B cell (primary cell): ENCODE measurements at regions not wholly inside any gene's neighbourhood (a gene's known extent, or its start where the extent isn't known, plus 50 kb on each side); places are given as distances from the start of the nearest gene placed in this dataset.

Experiments
- ATAC-seq: fragments of 200-7000 bp; cut with Tn5 transposase; one replicate; pipeline ENCODE4 v1.10.0; 2021; ENCODE audit warnings: low read depth, mild to moderate bottlenecking, moderate number of reproducible peaks, moderate library complexity
- CTCF ChIA-PET: fragments of 350-600 bp; sonication (Branson Sonifier 250); formaldehyde crosslinking; loops from one replicate; lab custom pipeline; 2021; ENCODE audit warnings: antibody characterized with exemption, inconsistent platforms; lab: Charles Lee
- POLR2A ChIA-PET: fragments of 350-600 bp; sonication (Branson Sonifier 250); formaldehyde crosslinking; loops from one replicate; lab custom pipeline; 2021; ENCODE audit warnings: antibody characterized with exemption; lab: Charles Lee
- DNase-seq: peaks from one replicate; pipeline ENCODE4 v3.0.0; 2013
- H2AFZ ChIP-seq: 2 replicates; pipeline ENCODE4 v1.6.1; 2012; ENCODE audit warnings: mild to moderate bottlenecking, low read depth, low read length; ENCODE audit not compliant: insufficient read depth, poor library complexity, severe bottlenecking
- H3K27ac ChIP-seq, 2 donors: 1 replicate in 1 of 2; 2 replicates in 1 of 2; pipeline ENCODE4 v1.5.1; 2012 to 2013; ENCODE audit warnings: low read length in 2 of 2, mild to moderate bottlenecking in 2 of 2, moderate library complexity in 1 of 2
- H3K27me3 ChIP-seq, 4 experiments: fragments of 200-600 bp in 1 of 4; sonication (generic) in 1 of 4; replicated peaks in 1 of 4; 1 replicate in 2 of 4; 2 replicates in 2 of 4; pipeline versions ENCODE4 v1.6.1 to v1.7.0; 2013 to 2016; ENCODE audit warnings: low read length in 3 of 4, mild to moderate bottlenecking in 2 of 4, mixed read lengths in 1 of 4, moderate library complexity in 1 of 4; ENCODE audit not compliant: insufficient read depth in 4 of 4, control insufficient read depth in 3 of 4; ENCODE audit errors: control extremely low read depth in 1 of 4
- H3K36me3 ChIP-seq, 2 experiments: replicated peaks in 1 of 2; 1 replicate in 1 of 2; 2 replicates in 1 of 2; pipeline versions ENCODE4 v1.6.1 to v1.7.1; 2013; ENCODE audit warnings: low read length in 1 of 2; ENCODE audit not compliant: insufficient read depth in 2 of 2, control insufficient read depth in 1 of 2; ENCODE audit errors: control extremely low read depth in 1 of 2, extremely low read depth in 1 of 2
- H3K4me1 ChIP-seq, 2 donors: fragments of 200-600 bp in 1 of 2; sonication (generic) in 1 of 2; 1 replicate in 1 of 2; 2 replicates in 1 of 2; pipeline versions ENCODE4 v1.5.1 to v1.6.1; 2013 to 2017; ENCODE audit warnings: low read length in 2 of 2; ENCODE audit not compliant: control insufficient read depth in 2 of 2, insufficient read depth in 2 of 2
- H3K4me2 ChIP-seq: replicated peaks from 2 replicates; pipeline ENCODE3; 2012; ENCODE audit warnings: mild to moderate bottlenecking, low read depth, low read length; ENCODE audit not compliant: poor library complexity, severe bottlenecking
- H3K4me3 ChIP-seq, 5 experiments: fragments of 200-600 bp in 1 of 5; sonication (generic) in 1 of 5; 1 replicate in 3 of 5; 2 replicates in 2 of 5; pipeline versions ENCODE4 v1.5.1 to v1.7.0; 2011 to 2016; ENCODE audit warnings: low read length in 4 of 5, mild to moderate bottlenecking in 4 of 5, low read depth in 2 of 5, control low read depth in 1 of 5, moderate library complexity in 1 of 5; ENCODE audit not compliant: insufficient read depth in 1 of 5; ENCODE audit errors: control extremely low read depth in 1 of 5, extremely low read depth in 1 of 5
- H3K79me2 ChIP-seq: fragments of 200-600 bp; sonication (generic); one replicate; pipeline ENCODE4 v1.6.0; 2016; ENCODE audit warnings: low read length; ENCODE audit not compliant: control insufficient read depth, insufficient read depth
- H3K9ac ChIP-seq: fragments of 200-600 bp; sonication (generic); 2 replicates; pipeline ENCODE4 v1.6.1; 2017; ENCODE audit warnings: mild to moderate bottlenecking, low read length, moderate library complexity
- H3K9me3 ChIP-seq, 3 donors: one replicate each; pipeline versions ENCODE4 v1.6.1 to v1.7.1; 2013; ENCODE audit warnings: low read length in 2 of 3; ENCODE audit not compliant: control insufficient read depth in 2 of 3, insufficient read depth in 1 of 3; ENCODE audit errors: control extremely low read depth in 1 of 3
- H4K20me1 ChIP-seq: 2 replicates; pipeline ENCODE4 v1.6.0; 2012; ENCODE audit warnings: mild to moderate bottlenecking, low read length; ENCODE audit not compliant: insufficient read depth, control insufficient read depth, poor library complexity, severe bottlenecking
- H3K27ac Mint-ChIP-seq: one replicate; pipeline ENCODE4 v1.8.0; 2021; ENCODE audit warnings: mixed read lengths
- H3K27me3 Mint-ChIP-seq: one replicate; pipeline ENCODE4 v1.8.0; 2021; ENCODE audit warnings: mixed read lengths
- H3K4me1 Mint-ChIP-seq: one replicate; pipeline ENCODE4 v1.8.0; 2021; ENCODE audit warnings: mixed read lengths
- H3K4me3 Mint-ChIP-seq: one replicate; pipeline ENCODE4 v1.8.0; 2021; ENCODE audit warnings: mixed read lengths
- H3K9me3 Mint-ChIP-seq: one replicate; pipeline ENCODE4 v1.8.0; 2022; ENCODE audit warnings: mixed read lengths; ENCODE audit not compliant: insufficient read depth
- EZH2 ChIP-seq: IDR thresholded peaks from 2 replicates; pipeline ENCODE4 v1.6.1; 2012; ENCODE audit warnings: borderline replicate concordance, low read depth, mild to moderate bottlenecking, moderate library complexity, low read length; ENCODE audit not compliant: insufficient read depth, poor library complexity, severe bottlenecking
- WGBS: methylation state at CpG from one replicate; pipeline ENCODE4 v1.1.5; 2013; ENCODE audit warnings: missing lambda C conversion rate; ENCODE audit not compliant: insufficient coverage; 5-methylcytosine and 5-hydroxymethylcytosine counted together
- intact Hi-C: fragments of 100-400 bp; cut with micrococcal nuclease; formaldehyde crosslinking; loops from one replicate; pipeline ENCODE4 v1.10.0; 2022
- TF ChIP-seq, protein P1 (sequence below): fragments of 200-600 bp; IDR thresholded peaks from one replicate; pipeline ENCODE4 v1.8.0; 2022; ENCODE audit warnings: antibody characterized with exemption, mild to moderate bottlenecking

DNA sequence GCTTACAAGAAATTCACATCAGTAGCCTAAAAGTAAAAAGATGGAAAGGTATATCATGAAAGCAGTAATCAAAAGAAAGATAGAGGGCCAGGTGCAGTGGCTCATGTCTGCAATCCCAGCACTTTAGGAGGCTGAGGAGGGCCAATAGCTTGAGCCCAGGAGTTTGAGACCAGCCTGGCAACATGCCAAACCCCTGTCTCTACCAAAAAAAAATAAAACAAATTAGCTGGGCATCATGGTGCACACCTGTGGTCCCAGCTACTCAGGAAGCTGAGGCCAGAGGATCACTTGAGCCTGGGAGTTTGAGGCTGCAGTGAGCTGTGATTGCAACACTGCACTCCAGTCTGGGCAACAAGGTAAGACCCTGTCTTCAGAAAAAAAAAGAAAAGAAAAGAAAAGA is 55.5 kb downstream of the GSPT2 start:
- Histone ChIP-seq H3K4me1 (peaks cover 1 to 6% of the 10 kb centered on the region in 2 donors), H4K20me1 (no peaks in the 10 kb centered on the region)
- TF ChIP-seq EZH2, result no peak
- TF ChIP-seq, protein P1, sequence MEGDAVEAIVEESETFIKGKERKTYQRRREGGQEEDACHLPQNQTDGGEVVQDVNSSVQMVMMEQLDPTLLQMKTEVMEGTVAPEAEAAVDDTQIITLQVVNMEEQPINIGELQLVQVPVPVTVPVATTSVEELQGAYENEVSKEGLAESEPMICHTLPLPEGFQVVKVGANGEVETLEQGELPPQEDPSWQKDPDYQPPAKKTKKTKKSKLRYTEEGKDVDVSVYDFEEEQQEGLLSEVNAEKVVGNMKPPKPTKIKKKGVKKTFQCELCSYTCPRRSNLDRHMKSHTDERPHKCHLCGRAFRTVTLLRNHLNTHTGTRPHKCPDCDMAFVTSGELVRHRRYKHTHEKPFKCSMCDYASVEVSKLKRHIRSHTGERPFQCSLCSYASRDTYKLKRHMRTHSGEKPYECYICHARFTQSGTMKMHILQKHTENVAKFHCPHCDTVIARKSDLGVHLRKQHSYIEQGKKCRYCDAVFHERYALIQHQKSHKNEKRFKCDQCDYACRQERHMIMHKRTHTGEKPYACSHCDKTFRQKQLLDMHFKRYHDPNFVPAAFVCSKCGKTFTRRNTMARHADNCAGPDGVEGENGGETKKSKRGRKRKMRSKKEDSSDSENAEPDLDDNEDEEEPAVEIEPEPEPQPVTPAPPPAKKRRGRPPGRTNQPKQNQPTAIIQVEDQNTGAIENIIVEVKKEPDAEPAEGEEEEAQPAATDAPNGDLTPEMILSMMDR, result no peak

DNA sequence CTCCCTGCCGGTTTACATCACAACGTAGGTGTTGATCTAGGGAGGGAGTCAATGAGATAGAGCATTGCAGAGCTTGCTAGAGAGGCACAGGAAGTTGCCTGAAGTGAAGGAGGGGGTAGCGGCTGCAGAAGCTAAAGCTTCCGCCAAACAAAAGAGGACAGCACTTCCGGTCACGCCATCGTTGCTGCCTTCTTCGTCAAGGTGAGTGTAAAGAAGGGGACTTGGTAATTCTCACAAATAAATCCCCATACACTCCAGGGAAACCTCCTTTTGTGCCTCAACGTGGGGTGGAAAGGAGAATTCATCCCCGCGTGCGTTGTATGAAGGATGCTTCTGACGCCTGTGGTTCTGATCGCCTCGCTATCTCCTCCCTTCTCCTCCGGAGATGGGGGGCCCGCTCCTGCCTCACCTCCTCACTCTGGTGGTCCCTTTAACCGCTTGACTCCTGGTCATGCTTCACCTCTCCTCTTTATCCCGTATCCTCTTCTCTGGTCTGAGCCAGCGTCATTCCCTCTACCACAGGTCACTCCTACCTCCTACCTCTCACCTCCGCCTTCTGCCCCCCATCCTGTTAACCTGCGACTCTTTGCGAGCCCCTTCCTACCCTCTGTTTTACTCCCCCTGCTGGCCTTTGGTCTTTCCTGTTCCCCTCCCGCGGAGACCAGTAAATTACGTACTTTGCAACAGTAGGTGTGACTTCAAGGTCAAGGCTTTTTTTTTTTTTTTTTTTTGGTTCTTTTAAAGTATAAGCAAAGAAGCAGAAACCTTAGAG is 59.9 kb downstream of the GSPT2 start:
- no peaks in the 10 kb centered on the region for H4K20me1 ChIP-seq
- CTCF ChIA-PET, result no interaction called here
- intact Hi-C loops, result no loop called here

More for the DNA sequence above, 55.5 kb downstream of the GSPT2 start:
- Histone ChIP-seq H3K36me3 (no peaks in the 10 kb centered on the region), H3K4me2 (no peak overlapping the region), H3K9me3 (no peaks in the 10 kb centered on the region), H3K9ac (no peak overlapping the region), H3K27me3 (no peaks in the 10 kb centered on the region), H3K79me2 (no peaks in the 10 kb centered on the region), H3K27ac (no peak overlapping the region), H2AFZ (no peak overlapping the region), H3K4me3 (no peak overlapping the region)
- Mint-ChIP-seq H3K27me3 (peaks cover 3% of the 10 kb centered on the region), H3K9me3 (no peaks in the 10 kb centered on the region), H3K4me3 (no peak overlapping the region), H3K4me1 (peaks cover 6% of the 10 kb centered on the region), H3K27ac (no peak overlapping the region)
- DNase-seq, result no peak
- no peak for ATAC-seq
- intact Hi-C loops, result no loop called here
- POLR2A ChIA-PET, result no interaction called here
- CTCF ChIA-PET, result no interaction called here

More for the DNA sequence above, 59.9 kb downstream of the GSPT2 start:
- 0% methylated on average over 6 of the region's 26 CpGs for WGBS
- ATAC-seq (peak; percentile 84), DNase-seq (peak; percentile 71)
- peaks cover 5% of the 10 kb centered on the region for H3K79me2 ChIP-seq
- H3K4me2 ChIP-seq, result peak overlapping the region; percentile 69
- H2AFZ ChIP-seq, result peak overlapping the region; percentile 78
- no peaks in the 10 kb centered on the region for H3K27me3 Mint-ChIP-seq
- TF ChIP-seq, protein P1, result peak; percentile 33
- TF ChIP-seq EZH2, result no peak
- H3K4me3 Mint-ChIP-seq, result peak overlapping the region; percentile 97
- no peaks in the 10 kb centered on the region for H3K27me3 ChIP-seq
- H3K9me3 Mint-ChIP-seq, result no peaks in the 10 kb centered on the region
- POLR2A ChIA-PET, result no interaction called here
- peak overlapping the region; percentile 50 to 68 (median 60) for H3K4me3 ChIP-seq
- peak overlapping the region; percentile 93 for H3K27ac Mint-ChIP-seq
- peak overlapping the region; percentile 69 to 77 for H3K27ac ChIP-seq
- H3K4me1 Mint-ChIP-seq, result peaks cover 10% of the 10 kb centered on the region
- no peaks in the 10 kb centered on the region for H3K36me3 ChIP-seq
- H3K4me1 ChIP-seq, result peaks cover 7 to 11% of the 10 kb centered on the region in 2 donors
- peak overlapping the region; percentile 68 for H3K9ac ChIP-seq
- no peaks in the 10 kb centered on the region for H3K9me3 ChIP-seq
